C1 segment of cervical spinal cord (tissue), 14 donors: ENCODE measurements at regions not wholly inside any gene's neighbourhood (a gene's known extent, or its start where the extent isn't known, plus 50 kb on each side); places are given as distances from the start of the nearest gene placed in this dataset.

ENCODE experiments used
- DNase-seq, 14 donors: peaks; one replicate each; lab custom pipeline; 2025; lab: John Stamatoyannopoulos, UW

DNA sequence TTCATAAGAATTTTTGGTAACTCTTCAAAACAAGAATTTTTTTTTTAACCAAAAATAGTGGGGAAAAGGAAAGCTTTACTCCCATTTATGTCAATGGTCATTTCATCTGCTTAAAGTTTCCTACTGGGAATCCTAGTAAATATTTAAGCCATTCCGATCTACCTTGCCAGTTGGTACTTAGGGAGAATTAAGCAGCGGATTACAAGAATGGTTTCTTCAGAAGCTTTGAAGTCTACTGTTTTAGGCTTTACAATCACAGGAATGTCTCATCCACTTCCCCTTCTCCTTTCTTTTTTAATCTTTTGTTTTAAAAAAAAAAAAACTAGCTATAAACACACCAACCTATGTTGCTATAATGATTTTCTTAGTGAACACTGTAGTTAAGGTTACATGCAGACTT is 341.4 kb upstream of the ATP11B start:
- no peak for DNase-seq

DNA sequence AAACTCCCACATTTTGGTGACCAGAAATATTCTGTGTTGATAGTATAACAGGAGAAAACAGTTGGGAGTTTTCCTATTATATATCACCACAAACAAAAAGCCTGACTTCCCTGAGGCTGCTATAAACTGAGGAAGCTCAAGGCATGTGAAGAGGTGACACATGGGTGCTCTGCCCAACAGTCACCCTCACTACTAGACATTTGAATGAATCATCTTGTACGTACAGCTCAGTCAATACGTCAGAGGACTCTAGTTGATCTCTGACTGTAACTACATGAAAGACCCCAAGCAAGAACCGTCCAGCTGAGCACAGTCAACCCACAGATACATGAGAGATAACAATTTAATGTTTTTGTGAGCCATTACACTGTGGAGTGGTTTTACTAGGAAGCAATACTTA is 338.3 kb upstream of the ATP11B start:
- DNase-seq = no peak

DNA sequence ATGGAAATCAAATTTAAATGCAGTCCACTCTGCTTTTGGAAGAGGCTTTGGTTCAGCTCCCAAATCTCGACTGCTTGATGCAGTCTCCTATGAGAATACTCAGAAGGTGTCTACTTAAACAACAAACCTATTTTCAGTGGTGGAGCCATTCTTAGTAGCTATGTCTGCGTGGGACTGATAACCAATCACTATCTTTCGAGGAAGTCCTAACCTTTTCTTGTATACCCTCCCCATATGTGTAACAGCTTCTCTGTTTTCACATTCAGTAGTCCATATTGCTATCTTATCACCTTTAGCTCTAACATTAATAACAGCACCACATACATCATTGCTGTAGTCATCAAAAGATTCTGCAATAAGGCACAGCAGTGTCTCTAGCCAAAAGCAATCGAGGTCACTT is 333.0 kb upstream of the ATP11B start:
- DNase-seq = no peak

DNA sequence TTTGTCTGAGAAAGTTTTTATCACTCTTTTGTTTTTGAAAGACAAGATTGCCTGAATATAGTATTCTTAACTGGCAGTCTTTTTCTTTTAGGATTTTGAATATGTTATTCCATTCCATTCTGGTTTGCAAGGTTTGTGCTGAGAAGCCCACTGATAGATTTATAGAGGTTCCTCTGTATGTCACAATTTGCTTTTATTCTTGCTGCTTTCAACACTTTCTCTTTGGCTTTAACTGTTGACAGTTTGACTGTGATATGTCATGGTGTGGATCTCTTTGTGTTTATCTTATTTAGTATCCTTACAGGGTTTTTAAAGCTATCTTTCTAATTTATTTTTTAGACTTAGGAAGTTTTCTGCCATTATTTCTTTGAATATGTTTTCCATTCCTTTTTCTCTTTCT is 331.2 kb upstream of the ATP11B start:
- DNase-seq = no peak

DNA sequence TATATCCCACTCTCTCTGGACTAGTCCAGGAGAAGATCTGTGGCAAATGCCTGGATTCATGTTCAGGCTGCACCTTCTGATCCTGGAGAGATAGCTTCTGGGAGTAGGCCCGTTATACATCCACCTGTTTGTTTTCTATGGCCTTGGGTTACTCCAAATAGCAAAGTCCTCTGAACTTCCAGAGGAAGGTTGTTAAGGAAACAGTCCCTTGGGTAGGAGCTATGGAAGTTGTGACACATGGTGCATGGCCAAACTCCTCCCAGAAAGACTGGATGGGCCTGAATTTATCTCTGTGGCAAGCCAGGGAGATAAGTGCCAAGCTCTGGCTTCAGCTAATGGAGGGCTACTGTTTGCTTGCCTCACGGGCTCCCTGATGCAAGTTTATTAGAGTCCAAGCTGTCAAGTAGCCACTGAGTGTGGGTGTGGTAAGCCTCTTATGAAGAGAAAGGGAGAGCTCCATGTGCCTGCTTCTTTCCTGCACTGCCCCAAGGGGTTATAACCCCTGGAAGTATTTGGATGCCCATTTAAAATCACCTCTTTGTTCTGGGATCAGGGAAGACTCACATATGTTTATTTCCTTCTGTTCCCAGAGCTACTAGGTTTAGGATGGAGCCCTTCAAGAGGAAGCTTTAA is 328.7 kb upstream of the ATP11B start:
- no peak for DNase-seq

DNA sequence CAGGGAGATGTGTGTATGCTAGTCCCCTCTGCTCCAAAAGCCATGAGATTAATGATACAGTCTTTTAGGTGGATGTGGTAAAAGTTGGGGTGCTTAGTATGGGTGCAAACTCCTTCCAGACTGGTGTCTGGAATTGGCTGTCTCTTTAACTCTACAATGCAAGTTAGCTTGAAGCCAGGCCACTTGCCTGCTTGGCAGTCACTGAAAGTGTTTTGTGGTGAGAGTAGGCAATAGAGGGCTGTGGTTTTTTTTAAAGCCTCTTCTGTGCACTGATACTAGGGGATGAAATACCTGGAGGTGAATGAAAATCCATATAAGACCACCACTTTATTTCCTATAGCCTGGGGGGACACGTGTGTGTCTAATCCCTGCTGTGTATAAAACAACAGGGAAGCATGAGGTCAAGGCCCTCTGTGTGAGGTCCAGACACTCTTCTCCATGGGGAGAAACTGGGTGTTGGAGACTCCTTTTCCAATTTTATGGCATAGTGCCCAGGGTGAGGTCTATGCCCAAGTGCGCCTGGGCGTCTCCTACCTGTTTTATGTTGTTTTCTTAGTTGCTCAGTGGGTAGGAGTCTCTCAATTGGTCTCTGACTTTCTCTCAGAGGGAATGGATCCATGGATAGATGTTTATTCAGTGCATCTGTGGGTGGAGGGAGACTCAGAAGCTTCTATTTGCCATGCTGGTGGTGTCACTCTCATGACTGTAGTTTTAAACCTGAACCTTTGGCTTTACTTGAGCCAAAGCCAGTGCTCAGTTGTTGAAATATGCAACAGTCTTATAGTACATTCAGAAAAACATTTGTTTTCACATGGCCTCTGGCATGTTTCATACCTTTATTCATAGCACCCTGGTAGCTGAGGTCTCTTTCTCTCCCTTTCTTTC is 327.8 kb upstream of the ATP11B start:
- no peak for DNase-seq

DNA sequence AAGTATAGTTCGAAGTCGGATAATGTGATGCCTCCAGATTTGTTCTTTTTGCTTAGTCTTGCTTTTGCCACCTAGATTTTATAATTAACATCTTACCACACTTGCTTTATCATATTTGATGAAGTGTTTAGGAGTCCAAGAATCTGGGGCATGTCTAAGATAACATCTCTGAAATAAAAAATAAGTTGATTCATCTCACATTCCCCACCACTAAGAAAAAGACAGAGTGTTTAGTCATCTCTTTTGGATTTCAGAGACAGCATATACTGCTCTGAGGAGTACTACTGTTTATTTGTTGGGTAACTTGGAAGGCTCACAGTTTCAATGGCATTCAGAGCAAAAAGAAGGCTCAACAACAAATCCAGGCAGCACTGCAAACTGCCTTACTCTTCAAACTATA is 324.2 kb upstream of the ATP11B start:
- no peak for DNase-seq

DNA sequence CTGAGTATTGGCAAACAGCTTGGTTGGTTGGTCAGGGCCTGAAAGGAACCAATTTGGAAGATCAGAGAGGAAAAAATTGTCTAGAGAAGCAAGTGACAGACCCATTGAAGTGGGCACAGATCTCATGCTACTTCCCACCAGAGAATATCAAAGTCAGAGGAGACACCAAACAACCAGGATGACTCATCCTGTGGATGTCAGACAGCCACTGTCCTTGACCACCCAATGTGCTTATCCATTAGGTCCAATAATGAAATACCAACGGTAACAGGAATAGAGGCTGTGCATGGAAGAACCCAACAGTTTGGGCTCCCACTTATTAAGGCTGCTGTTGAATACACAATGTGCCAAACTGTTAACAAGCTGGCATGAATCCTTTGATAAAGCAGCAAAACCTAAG is 323.1 kb upstream of the ATP11B start:
- DNase-seq = no peak

DNA sequence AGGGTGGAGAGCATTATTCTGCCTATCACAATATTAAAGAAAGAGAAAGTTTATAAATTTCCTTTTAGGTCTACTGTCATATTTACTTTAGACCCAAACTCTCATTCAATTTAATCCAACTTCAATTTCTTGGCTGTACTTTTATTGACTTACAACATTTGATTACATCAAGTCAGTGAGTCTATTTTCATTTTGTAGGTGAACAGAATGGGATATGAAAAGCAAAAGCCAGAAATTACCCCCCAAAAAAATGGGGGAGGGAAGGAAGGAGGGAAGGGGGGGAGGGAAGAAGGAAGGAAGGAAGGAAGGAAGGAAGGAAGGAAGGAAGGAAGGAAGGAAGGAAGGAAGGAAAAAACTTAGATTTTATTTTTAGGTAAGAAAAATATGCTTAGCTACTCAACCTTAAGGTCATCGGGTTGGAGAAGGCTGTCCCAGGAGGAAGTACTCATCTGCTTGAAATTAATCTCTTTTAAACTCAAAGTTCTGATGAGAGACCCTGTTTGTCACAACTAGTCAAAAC is 320.1 kb upstream of the ATP11B start:
- DNase-seq = no peak

DNA sequence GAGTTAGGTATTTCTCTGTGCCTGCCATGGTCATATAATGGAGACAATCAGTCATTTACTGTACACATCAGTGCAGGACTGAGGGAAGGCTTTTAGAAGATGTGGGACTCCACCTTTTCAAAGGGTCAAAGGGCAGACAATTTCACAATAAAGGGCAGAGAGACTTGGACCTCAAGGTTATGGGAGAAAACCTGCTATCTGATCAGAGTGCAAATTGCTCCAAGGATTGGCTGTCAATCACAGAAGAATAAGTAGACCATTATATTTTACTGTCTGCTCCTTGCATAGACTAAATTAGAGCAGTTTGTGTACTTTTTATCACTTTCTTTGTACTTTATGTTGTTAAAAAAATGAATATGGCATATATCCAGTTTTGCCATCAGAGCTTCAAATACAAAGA is 314.9 kb upstream of the ATP11B start:
- no peak for DNase-seq

DNA sequence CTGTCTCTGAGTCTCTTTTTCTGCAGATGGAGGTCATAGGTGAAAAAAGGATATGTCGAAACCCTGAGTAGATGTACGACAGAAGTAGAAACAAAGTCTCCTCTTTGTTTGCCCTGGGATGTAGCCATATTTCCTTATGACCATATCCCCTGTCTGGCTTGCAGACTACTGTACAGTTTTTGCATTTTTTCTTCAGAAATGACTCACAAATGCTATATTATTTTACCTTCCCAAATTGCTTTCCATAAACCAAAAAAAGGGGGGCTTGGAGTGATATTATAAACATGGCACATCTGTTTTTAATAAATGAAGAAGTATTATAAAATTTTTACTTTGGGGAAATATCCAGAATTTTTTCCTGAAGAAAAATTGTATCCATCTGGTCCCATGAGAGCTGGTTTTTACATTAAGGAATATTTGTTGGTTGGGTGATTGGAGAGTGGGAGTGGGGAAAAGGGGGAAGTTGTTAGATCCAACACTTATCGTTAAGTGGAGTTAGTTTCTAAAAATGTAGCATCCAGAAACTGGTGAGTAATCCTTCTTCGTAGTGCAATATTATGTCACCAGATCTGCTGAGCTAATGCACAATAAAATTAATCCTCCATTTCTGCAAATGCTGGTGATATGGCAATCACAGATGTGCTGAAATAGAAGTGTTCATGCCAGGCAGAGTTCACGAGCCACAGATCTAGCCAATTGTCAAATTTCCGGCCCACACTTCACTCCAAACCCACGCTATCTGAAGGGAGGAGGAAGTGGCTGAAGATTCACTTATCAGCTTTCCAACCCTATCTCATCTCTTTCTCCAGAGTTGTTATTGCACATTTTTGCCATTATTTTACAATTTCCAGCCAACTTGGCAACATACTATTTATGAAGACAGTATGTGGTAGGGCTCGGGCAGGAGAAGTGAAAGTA is 313.6 kb upstream of the ATP11B start:
- DNase-seq = no peak

DNA sequence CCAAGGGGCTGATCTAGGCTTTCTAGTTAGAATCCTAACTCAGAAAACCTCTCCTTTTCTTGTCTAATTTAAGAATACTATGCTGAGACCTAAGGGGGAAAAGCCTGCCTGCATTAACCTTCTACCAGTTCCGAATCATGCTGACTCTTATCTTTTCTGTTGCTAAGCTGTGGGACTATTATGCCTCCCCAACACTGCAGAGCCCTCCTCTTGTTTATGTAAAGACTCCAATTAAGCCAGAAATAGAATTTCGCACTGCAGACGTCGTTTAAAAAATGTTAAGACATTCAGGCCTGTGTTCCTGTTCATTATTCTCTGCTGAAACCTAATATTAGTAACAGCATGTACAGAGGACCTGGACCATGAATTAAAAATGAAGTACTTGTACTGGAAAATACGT is 310.6 kb upstream of the ATP11B start:
- DNase-seq = no peak

DNA sequence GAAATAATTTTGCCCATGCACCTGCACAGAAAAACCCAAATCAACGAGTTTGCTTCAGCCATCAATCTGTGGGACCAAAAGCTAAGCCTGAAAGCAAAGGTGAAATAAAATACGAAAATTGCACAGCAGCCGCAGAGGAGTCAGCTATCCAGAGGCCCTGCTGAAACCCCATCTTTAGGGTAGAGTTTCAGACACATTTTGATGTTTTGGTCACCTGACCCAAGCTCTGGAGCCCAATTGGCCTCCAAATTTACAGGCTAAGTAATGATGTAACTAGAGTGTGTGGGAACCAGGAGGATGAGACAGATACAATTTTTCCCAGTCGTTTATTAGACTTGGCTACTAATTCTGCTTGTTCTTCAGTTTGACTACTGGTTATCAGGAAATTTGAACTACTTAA is 308.6 kb upstream of the ATP11B start:
- no peak for DNase-seq

DNA sequence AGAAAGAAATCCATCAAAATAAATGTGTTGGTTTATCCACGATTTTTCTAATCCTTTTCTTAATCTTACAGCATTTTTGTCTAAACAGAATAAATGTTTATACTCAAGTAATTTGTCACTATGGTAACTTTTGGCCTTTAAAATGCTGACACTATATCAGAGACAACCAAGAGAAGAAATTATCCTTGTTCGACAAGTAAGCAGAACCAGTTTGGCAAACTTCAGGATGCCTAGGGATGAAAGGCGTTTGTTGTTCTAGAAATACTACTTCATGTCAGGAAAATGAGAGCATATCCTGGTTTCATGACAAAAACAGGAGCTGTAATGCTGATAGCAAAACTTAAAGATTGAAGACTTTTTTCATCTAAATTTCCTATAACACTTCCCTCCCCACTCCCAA is 308.0 kb upstream of the ATP11B start:
- DNase-seq = no peak

DNA sequence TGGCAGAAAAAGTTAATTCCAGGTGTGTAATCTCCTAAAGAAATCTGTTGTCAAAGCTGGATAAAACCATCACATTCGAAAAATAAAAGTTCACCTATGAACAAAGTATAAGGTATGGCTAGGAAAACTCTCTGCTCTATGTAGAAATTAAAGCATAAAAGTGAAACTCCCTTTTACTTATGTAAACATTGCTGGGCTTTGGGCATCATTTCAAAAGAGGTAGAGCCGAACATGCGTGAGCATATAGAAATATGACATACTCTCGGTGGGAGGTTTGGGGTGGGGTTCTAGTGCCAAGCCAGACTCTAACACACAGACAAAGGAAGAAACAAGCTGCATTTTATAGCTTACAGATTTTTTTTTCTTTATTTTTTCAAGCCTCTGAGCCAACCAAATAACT is 306.8 kb upstream of the ATP11B start:
- no peak for DNase-seq

DNA sequence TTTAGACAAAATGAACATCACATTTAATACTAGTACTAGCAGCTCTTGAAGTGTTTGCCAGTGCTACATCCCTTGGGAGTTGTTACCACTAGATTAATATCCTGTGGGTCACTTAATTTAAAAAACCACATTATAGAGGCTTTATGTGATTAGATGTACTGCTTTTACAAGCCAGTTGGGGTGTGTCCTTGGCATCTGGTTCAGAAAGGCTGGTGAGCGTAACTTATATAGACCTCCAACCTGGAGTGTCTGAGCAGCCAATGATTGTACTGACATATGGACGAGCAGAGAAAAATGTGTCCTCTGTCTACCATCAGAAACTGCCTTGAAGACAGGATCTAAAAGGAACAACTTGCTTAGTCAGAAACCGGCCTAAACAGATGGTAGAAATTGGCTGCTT is 306.2 kb upstream of the ATP11B start:
- no peak for DNase-seq

DNA sequence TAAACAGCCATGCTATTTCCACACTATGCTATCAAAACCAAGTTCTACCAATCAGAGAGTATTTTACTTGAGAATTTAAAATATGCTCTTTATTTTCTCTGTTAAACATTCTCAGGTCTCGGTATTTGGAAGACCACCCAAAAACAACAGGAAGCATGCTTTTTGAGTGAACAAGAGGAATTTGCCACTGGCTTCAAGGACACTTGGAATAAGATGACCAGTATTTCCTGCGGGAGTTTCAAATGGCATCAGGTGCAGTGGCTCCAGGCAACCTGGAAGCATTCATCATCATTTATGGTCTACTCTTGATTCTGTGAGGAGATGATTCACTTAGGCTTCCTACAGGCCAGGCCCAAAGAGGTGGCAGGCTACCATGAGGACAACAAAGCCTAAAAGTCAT is 305.7 kb upstream of the ATP11B start:
- DNase-seq = no peak

DNA sequence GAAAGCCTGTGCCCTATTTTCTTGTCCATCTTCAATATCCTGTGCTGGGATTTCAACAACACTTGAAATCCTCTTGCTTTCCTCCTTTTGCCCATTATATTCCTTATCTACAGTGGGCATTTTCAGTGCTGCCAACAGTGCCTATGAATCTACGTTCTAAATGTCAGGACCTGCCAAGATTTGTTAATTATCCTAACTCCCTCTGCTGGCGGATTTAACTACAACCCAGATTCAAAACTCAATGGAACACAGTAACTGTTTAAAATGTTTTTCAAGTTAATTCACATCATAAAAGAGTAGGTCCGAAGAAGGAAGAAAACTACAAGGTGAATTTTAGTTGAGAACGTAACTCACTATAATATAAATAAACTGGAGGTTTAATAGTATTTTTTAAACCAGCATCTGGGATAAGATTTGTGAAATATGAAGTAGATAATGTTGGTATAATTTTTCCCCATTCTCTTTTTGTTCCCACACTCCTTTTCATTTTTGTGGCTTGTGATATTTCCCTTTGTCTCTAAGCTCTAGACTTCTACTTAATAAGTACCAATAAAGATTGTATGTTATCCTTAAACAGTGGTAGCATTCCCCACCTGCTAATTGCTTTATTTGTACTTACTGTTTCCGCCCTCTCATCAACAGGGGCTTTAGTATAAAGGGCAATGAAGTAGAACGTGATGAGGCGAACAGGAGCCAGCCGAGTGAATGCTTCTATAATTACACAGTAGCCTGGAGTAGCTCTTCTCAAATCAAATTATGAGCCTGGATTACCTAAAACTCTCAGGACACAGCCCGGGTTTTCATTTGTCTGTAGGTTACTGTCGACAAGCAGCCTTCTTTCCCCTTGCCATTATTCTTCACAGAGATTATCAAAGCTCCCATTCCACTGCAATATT is 302.5 kb upstream of the ATP11B start:
- peak in 2 of 14 donors; percentile 13 to 24 for DNase-seq

DNA sequence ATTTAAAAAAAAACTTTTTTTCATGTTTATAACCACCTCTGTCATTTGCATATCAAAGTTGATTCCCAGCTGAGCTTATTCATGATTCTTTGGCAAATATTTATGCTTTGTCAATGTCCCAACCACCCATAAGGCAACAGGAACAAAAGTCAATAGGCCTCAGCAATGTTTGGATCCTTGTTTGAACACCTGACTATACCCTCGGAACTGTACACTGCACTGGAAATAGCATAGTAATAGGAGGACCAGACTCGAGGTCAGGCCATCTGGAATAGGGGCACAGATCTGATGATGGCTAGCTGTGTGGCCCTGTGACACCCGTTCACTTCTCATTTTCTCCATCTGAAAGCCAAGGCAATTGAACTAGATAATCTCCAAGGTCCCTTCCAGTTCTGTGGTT is 301.7 kb upstream of the ATP11B start:
- no peak for DNase-seq

DNA sequence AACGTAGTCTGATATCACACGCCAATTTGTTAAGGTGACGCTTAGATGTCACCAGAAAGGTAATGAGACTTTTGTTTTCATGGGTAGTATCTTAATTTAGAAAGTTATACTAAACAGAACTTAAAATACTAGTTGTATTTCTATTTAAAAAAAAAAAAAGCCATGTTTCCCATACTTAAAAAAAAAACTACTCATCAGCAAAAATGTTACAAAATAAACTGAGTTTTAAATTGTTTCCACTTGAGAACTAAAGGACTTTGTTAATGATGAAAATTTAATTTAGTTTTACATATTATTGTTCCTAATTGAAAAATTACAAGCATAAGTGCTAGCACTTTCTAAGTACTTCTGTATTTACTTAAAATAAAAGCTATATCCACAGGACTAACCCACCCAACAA is 300.8 kb upstream of the ATP11B start:
- DNase-seq = no peak

DNA sequence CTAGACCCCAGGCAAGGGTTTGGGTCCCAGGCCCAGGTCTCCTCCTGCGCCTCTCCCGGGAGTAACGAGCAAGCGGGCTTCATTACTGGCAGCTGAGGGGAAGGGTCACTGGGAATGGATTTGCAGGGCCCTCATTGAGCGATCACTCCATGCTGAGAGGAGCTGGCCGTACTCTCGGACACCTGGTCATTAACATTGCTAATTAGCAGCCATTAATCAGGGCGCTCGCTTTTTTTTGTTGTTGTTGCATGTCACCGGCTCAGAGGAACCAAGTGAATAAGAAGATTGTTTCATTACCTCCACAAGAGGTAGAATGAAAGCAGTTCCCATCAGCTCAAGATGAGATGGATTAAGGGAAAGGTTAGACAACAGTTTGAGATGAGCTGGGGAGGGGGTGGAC is 293.0 kb upstream of the ATP11B start:
- no peak for DNase-seq
